Inferior parietal cortex (tissue), 1 donor: ENCODE measurements at regions not wholly inside any gene's neighbourhood (a gene's known extent, or its start where the extent isn't known, plus 50 kb on each side); places are given as distances from the start of the nearest gene placed in this dataset.
A peak's percentile ranks its signal among the peaks of the same experiment; 100 is the strongest.

Experiments used
- DNase-seq: peaks from one replicate; pipeline ENCODE4 v3.0.0-alpha.2; 2016; ENCODE audit errors: extremely low spot score

GRCh38 chr13:59480396-59481259 is 683.1 kb downstream of the DIAPH3 start:
- DNase-seq: no peak

- no peak for DNase-seq
Observed at GRCh38 chr13:59483501-59484145, 680.1 kb downstream of the DIAPH3 start.

- no peak for DNase-seq
Observed at GRCh38 chr13:59487883-59488282, 675.8 kb downstream of the DIAPH3 start.

- no peak for DNase-seq
Observed at GRCh38 chr13:59488436-59488835, 675.3 kb downstream of the DIAPH3 start.

GRCh38 chr13:59490651-59491050 is 673.1 kb downstream of the DIAPH3 start:
- DNase-seq: no peak

GRCh38 chr13:59492030-59492636 is 671.6 kb downstream of the DIAPH3 start:
- DNase-seq: no peak

- DNase-seq: no peak
Observed at GRCh38 chr13:59493436-59493965, 670.2 kb downstream of the DIAPH3 start.

- DNase-seq: no peak
Observed at GRCh38 chr13:59494151-59494550, 669.6 kb downstream of the DIAPH3 start.

GRCh38 chr13:59494560-59494970 is 669.2 kb downstream of the DIAPH3 start:
- peak; percentile 20 for DNase-seq

- DNase-seq: no peak
Observed at GRCh38 chr13:59495299-59495698, 668.4 kb downstream of the DIAPH3 start.

GRCh38 chr13:59495936-59496512 is 667.7 kb downstream of the DIAPH3 start:
- no peak for DNase-seq

GRCh38 chr13:59497621-59498247 is 666.0 kb downstream of the DIAPH3 start:
- DNase-seq: no peak

- no peak for DNase-seq
Observed at GRCh38 chr13:59501004-59501403, 662.7 kb downstream of the DIAPH3 start.

GRCh38 chr13:59504407-59504806 is 659.3 kb downstream of the DIAPH3 start:
- no peak for DNase-seq

- DNase-seq: no peak
Observed at GRCh38 chr13:59510386-59510785, 653.3 kb downstream of the DIAPH3 start.

GRCh38 chr13:59513686-59514085 is 650.0 kb downstream of the DIAPH3 start:
- DNase-seq: no peak

- DNase-seq: no peak
Observed at GRCh38 chr13:59514316-59514715, 649.4 kb downstream of the DIAPH3 start.

- DNase-seq: no peak
Observed at GRCh38 chr13:59519819-59520218, 643.9 kb downstream of the DIAPH3 start.

GRCh38 chr13:59521549-59521948 is 642.2 kb downstream of the DIAPH3 start:
- DNase-seq: no peak

GRCh38 chr13:59522652-59523051 is 641.1 kb downstream of the DIAPH3 start:
- no peak for DNase-seq

GRCh38 chr13:59527500-59527899 is 636.2 kb downstream of the DIAPH3 start:
- no peak for DNase-seq
